Skeletal muscle cell (primary cell): ENCODE measurements at regions not wholly inside any gene's neighbourhood (a gene's known extent, or its start where the extent isn't known, plus 50 kb on each side); places are given as distances from the start of the nearest gene placed in this dataset.

Source experiments
- DNase-seq: peaks from one replicate; pipeline ENCODE4 v3.0.0-alpha.2; 2010; ENCODE audit warnings: low read depth
- H3K4me3 ChIP-seq: 2 replicates; pipeline ENCODE4 v1.5.1; 2011; ENCODE audit warnings: low read depth, mild to moderate bottlenecking, control low read depth, low read length, moderate library complexity

GRCh38 chr4:152102436-152103000 lies 341.7 kb upstream of the GATB start:
- H3K4me3 ChIP-seq, result no peak overlapping the region
- no peak for DNase-seq

- no peak overlapping the region for H3K4me3 ChIP-seq
- no peak for DNase-seq
Observed at GRCh38 chr4:152101556-152102435, 341.0 kb upstream of the GATB start.

GRCh38 chr4:152100379-152101201 lies 339.8 kb upstream of the GATB start:
- no peak overlapping the region for H3K4me3 ChIP-seq
- no peak for DNase-seq

- no peak overlapping the region for H3K4me3 ChIP-seq
- no peak for DNase-seq
Observed at GRCh38 chr4:152099981-152100378, 339.2 kb upstream of the GATB start.

- H3K4me3 ChIP-seq, result no peak overlapping the region
- no peak for DNase-seq
Observed at GRCh38 chr4:152099555-152099954, 338.7 kb upstream of the GATB start.

GRCh38 chr4:152099061-152099425 lies 338.2 kb upstream of the GATB start:
- DNase-seq, result no peak
- no peak overlapping the region for H3K4me3 ChIP-seq

GRCh38 chr4:152098365-152099060 lies 337.7 kb upstream of the GATB start:
- no peak overlapping the region for H3K4me3 ChIP-seq
- DNase-seq, result no peak

GRCh38 chr4:152097371-152097770 lies 336.6 kb upstream of the GATB start:
- no peak for DNase-seq
- no peak overlapping the region for H3K4me3 ChIP-seq

GRCh38 chr4:152095701-152096070 lies 334.9 kb upstream of the GATB start:
- DNase-seq, result no peak
- no peak overlapping the region for H3K4me3 ChIP-seq

GRCh38 chr4:152094970-152095700 lies 334.3 kb upstream of the GATB start:
- DNase-seq, result no peak
- no peak overlapping the region for H3K4me3 ChIP-seq

GRCh38 chr4:152091405-152091804 lies 330.6 kb upstream of the GATB start:
- no peak overlapping the region for H3K4me3 ChIP-seq
- no peak for DNase-seq

- H3K4me3 ChIP-seq, result no peak overlapping the region
- DNase-seq, result no peak
Observed at GRCh38 chr4:152090543-152090942, 329.7 kb upstream of the GATB start.

GRCh38 chr4:152089584-152089983 lies 328.8 kb upstream of the GATB start:
- no peak overlapping the region for H3K4me3 ChIP-seq

GRCh38 chr4:152087335-152087734 lies 326.5 kb upstream of the GATB start:
- H3K4me3 ChIP-seq, result no peak overlapping the region
- DNase-seq, result no peak

More at GRCh38 chr4:152089584-152089983, 328.8 kb upstream of the GATB start:
- DNase-seq, result no peak

- DNase-seq, result no peak
- H3K4me3 ChIP-seq, result no peak overlapping the region
Observed at GRCh38 chr4:152085657-152086056, 324.9 kb upstream of the GATB start.

GRCh38 chr4:152083338-152083737 lies 322.5 kb upstream of the GATB start:
- H3K4me3 ChIP-seq, result no peak overlapping the region
- DNase-seq, result no peak

GRCh38 chr4:152081024-152081423 lies 320.2 kb upstream of the GATB start:
- H3K4me3 ChIP-seq, result no peak overlapping the region
- DNase-seq, result no peak

GRCh38 chr4:152079543-152080293 lies 318.9 kb upstream of the GATB start:
- no peak overlapping the region for H3K4me3 ChIP-seq
- no peak for DNase-seq
